Pons (tissue), 1 donor: ENCODE measurements at regions not wholly inside any gene's neighbourhood (a gene's known extent, or its start where the extent isn't known, plus 50 kb on each side); places are given as distances from the start of the nearest gene placed in this dataset.
"Not testable (repeated sequence)": the region's sequence is repeated elsewhere in the genome, so short reads cannot be mapped to it uniquely, and the experiment has no call there.

Source experiments
- DNase-seq: peaks from one replicate; pipeline ENCODE4 v3.0.0-alpha.2; 2016; ENCODE audit warnings: low spot score

- DNase-seq, result no peak
Measured at GRCh38 chr5:89724379-89725095, 685.0 kb downstream of the CETN3 start.

- DNase-seq, result no peak
Measured at GRCh38 chr5:89723907-89724306, 685.6 kb downstream of the CETN3 start.

GRCh38 chr5:89722538-89722937 is 687.0 kb downstream of the CETN3 start:
- DNase-seq, result no peak

GRCh38 chr5:89721931-89722330 is 687.6 kb downstream of the CETN3 start:
- no peak for DNase-seq

- no peak for DNase-seq
Measured at GRCh38 chr5:89721353-89721752, 688.2 kb downstream of the CETN3 start.

GRCh38 chr5:89712134-89712700 is 697.3 kb downstream of the CETN3 start:
- no peak for DNase-seq

- DNase-seq, result no peak
Measured at GRCh38 chr5:89711526-89711925, 698.0 kb downstream of the CETN3 start.

- DNase-seq, result no peak
Measured at GRCh38 chr5:89710006-89710405, 699.5 kb downstream of the CETN3 start.

- peak; percentile 44 for DNase-seq
Measured at GRCh38 chr5:89707891-89708290, 701.7 kb downstream of the CETN3 start.

- DNase-seq, result no peak
Measured at GRCh38 chr5:89706731-89707130, 702.8 kb downstream of the CETN3 start.

GRCh38 chr5:89703817-89704216 is 705.7 kb downstream of the CETN3 start:
- no peak for DNase-seq

GRCh38 chr5:89698028-89698427 is 711.5 kb downstream of the CETN3 start:
- DNase-seq, result no peak

- no peak for DNase-seq
Measured at GRCh38 chr5:89697581-89697980, 712.0 kb downstream of the CETN3 start.

GRCh38 chr5:89695371-89695770 is 714.2 kb downstream of the CETN3 start:
- no peak for DNase-seq

- no peak for DNase-seq
Measured at GRCh38 chr5:89694026-89694550, 715.5 kb downstream of the CETN3 start.

- DNase-seq, result no peak
Measured at GRCh38 chr5:89690331-89690730, 719.2 kb downstream of the CETN3 start.

- DNase-seq, result peak; percentile 19
Measured at GRCh38 chr5:89686081-89686765, 723.3 kb downstream of the CETN3 start.

- DNase-seq, result no peak
Measured at GRCh38 chr5:89676634-89677033, 732.9 kb downstream of the CETN3 start.

- no peak for DNase-seq
Measured at GRCh38 chr5:89673019-89673418, 736.5 kb downstream of the CETN3 start.

- DNase-seq, result no peak
Measured at GRCh38 chr5:89668821-89669220, 740.7 kb downstream of the CETN3 start.

GRCh38 chr5:89662499-89662898 is 747.1 kb downstream of the CETN3 start:
- no peak for DNase-seq

GRCh38 chr5:89638871-89639270 is 755.9 kb upstream of the MEF2C start:
- no peak for DNase-seq

- DNase-seq, result not testable (repeated sequence)
Measured at GRCh38 chr5:89634176-89634575, 751.2 kb upstream of the MEF2C start.
